Naive thymus-derived CD8-positive, alpha-beta T cell (primary cell): ENCODE measurements at regions not wholly inside any gene's neighbourhood (a gene's known extent, or its start where the extent isn't known, plus 50 kb on each side); places are given as distances from the start of the nearest gene placed in this dataset.
"Not testable (repeated sequence)": the region's sequence is repeated elsewhere in the genome, so short reads cannot be mapped to it uniquely, and the experiment has no call there.

Experiments
- ATAC-seq, 2 donors: fragments of 150-1000 bp; cut with Tn5 transposase in 1 of 2; sonication (Bioruptor Pico), chemical (Tn5 transposase) in 1 of 2; 1 replicate in 1 of 2; 2 replicates in 1 of 2; pipeline ENCODE4 v1.10.0; 2021; ENCODE audit warnings: mild to moderate bottlenecking in 2 of 2, moderate library complexity in 2 of 2
- POLR2A ChIA-PET: fragments of 350-600 bp; sonication (Branson Sonifier 250); formaldehyde crosslinking; loops from one replicate; lab custom pipeline; 2021; ENCODE audit warnings: antibody characterized with exemption; lab: Charles Lee
- DNase-seq, 10 donors: peaks; one replicate each; pipeline versions ENCODE4 v3.0.0 to v3.0.0-alpha.2; 2020 to 2022
- H3K27ac Mint-ChIP-seq, 10 donors: one replicate each; pipeline ENCODE4 v1.8.0; 2020 to 2022; ENCODE audit warnings: mild to moderate bottlenecking in 10 of 10, mixed read lengths in 10 of 10, moderate library complexity in 4 of 10, inconsistent platforms in 1 of 10
- H3K27me3 Mint-ChIP-seq, 5 donors: one replicate each; pipeline ENCODE4 v1.8.0; 2021 to 2022; ENCODE audit warnings: mixed read lengths in 5 of 5
- H3K36me3 Mint-ChIP-seq, 3 donors: one replicate each; pipeline ENCODE4 v1.8.0; 2020 to 2022; ENCODE audit warnings: mixed read lengths in 3 of 3, mild to moderate bottlenecking in 2 of 3, inconsistent platforms in 1 of 3
- H3K4me1 Mint-ChIP-seq, 4 donors: one replicate each; pipeline ENCODE4 v1.8.0; 2021 to 2022; ENCODE audit warnings: mixed read lengths in 4 of 4
- H3K4me3 Mint-ChIP-seq, 10 donors: one replicate each; pipeline ENCODE4 v1.8.0; 2020 to 2022; ENCODE audit warnings: mild to moderate bottlenecking in 10 of 10, mixed read lengths in 10 of 10, moderate library complexity in 6 of 10, inconsistent platforms in 1 of 10
- H3K9me3 Mint-ChIP-seq, 9 donors: one replicate each; pipeline ENCODE4 v1.8.0; 2020 to 2022; ENCODE audit warnings: mixed read lengths in 9 of 9, mild to moderate bottlenecking in 3 of 9, inconsistent platforms in 1 of 9, moderate library complexity in 1 of 9

DNA sequence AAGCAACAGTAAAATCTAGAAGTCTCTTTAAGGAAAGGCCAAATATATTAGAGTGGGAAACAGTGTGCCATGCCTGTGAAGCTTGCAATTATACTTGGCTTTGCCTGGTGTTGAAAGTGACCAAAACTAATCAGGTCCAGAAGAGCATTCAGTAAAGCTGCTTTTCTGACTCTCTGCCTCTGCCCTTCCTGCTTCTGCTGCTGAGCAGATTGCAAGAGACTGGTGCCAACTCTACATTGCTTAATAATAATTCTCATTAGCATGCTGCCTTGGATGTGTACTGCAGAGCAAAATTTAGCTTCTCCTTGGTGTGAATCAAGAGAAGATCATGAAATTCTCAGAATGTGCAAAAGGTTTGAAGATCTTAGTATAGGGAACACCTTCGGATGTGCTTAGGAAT lies 120.4 kb upstream of the RFX3 start:
- H3K9me3 Mint-ChIP-seq, result peaks cover 0 to 2% (median 0%) of the 10 kb centered on the region in 9 donors
- no peaks in the 10 kb centered on the region for H3K27me3 Mint-ChIP-seq
- H3K4me3 Mint-ChIP-seq, result no peak overlapping the region
- peak overlapping the region in 1 of 10 donors; percentile 6 for H3K27ac Mint-ChIP-seq
- no peaks in the 10 kb centered on the region for H3K4me1 Mint-ChIP-seq
- ATAC-seq (no peak), DNase-seq (no peak)
- POLR2A ChIA-PET, result no interaction called here
- no peaks in the 10 kb centered on the region for H3K36me3 Mint-ChIP-seq

DNA sequence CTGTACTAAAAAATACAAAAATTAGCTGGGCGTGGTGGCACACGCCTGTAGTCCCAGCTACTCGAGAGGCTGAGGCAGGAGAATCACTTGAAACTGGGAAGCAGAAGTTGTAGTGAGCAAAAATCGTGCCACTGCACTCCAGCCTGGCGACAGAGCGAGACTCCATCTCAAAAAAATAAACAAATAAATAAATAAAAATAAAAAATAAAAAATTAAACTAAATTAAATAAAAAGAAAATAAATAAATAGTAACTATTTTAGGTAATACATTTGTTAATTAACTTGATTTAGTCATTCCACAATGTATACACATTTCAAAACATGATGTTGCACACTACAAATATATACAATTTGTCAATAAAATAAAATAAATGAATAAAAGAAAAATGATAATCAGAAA lies 116.3 kb upstream of the RFX3 start:
- H3K27me3 Mint-ChIP-seq, H3K27ac Mint-ChIP-seq, H3K4me3 Mint-ChIP-seq, H3K4me1 Mint-ChIP-seq, DNase-seq, ATAC-seq, H3K9me3 Mint-ChIP-seq, POLR2A ChIA-PET: not testable (repeated sequence)
- peaks cover 0 to 11% (median 5%) of the 10 kb centered on the region in 3 donors for H3K36me3 Mint-ChIP-seq

DNA sequence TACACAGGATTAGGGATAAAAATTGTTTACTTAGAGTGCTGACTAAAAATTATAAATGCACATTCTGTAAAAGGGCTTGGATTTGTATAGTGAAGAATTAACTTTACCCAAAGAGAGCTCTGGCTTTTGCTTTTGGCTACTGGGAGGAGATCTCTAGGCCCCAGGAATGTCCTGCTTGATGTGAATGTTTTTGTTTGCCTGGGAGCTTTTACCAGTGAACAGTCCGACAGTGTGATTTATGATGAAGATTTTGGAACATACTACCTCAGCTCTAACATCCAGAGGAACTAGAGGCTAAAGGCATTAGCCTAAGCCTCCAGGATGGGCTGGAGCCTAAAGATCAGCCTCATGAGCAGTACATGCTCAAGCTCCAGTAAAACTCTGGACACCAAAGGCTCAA lies 103.7 kb upstream of the RFX3 start:
- peaks cover 0 to 19% (median 11%) of the 10 kb centered on the region in 9 donors for H3K9me3 Mint-ChIP-seq
- no peaks in the 10 kb centered on the region for H3K27me3 Mint-ChIP-seq
- POLR2A ChIA-PET, result no interaction called here
- H3K4me1 Mint-ChIP-seq, result no peaks in the 10 kb centered on the region
- ATAC-seq, result no peak
- no peak overlapping the region for H3K4me3 Mint-ChIP-seq
- H3K27ac Mint-ChIP-seq, result no peak overlapping the region
- peaks cover 9 to 30% (median 16%) of the 10 kb centered on the region in 3 donors for H3K36me3 Mint-ChIP-seq
- DNase-seq, result no peak

DNA sequence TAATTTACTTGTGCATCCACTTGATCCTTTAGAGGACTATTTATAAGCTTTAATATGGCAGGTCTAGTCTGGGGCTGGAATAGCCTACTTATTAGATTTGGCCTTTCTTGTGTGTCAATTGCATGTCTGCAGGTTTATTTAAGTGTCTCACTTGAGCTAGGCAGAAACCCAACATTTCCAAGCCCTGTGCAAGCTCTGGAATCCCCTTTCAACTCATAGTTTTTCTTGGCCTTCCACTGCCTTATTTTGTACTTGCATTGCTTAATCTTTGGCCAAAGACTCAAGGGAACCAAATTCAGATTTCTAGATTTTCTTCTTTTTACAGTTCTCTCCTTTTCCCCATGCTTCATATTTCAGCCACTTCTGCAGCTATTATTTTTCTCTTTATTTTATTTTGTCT lies 102.4 kb upstream of the RFX3 start:
- ATAC-seq (no peak), DNase-seq (no peak)
- Mint-ChIP-seq H3K27ac (no peak overlapping the region), H3K4me3 (no peak overlapping the region), H3K27me3 (no peaks in the 10 kb centered on the region), H3K36me3 (peaks cover 11 to 33% (median 16%) of the 10 kb centered on the region in 3 donors), H3K4me1 (no peaks in the 10 kb centered on the region), H3K9me3 (peaks cover 0 to 19% (median 11%) of the 10 kb centered on the region in 9 donors)
- POLR2A ChIA-PET, result no interaction called here

DNA sequence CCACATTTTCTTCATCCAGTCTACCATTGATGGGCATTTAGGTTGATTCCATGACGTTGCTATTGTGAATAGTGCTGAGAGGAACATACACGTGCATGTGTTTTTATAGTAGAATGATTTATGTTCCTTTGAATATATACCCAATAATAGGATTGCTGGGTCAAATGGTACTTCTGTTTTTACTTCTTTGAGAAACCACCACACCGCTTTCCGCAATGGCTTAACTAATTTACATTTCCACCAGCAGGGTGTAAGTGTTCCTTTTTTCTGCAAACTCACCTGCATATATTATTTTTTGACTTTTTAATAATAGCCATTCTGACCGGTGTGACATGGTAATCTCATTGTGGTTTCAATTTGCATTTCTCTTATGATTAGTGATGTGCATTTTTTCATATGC lies 82.2 kb upstream of the RFX3 start:
- no peaks in the 10 kb centered on the region for H3K4me1 Mint-ChIP-seq
- no peaks in the 10 kb centered on the region for H3K27me3 Mint-ChIP-seq
- ATAC-seq (no peak), DNase-seq (no peak)
- POLR2A ChIA-PET, result no interaction called here
- no peak overlapping the region for H3K27ac Mint-ChIP-seq
- no peak overlapping the region for H3K4me3 Mint-ChIP-seq
- H3K9me3 Mint-ChIP-seq, result peaks cover 0 to 9% (median 0%) of the 10 kb centered on the region in 9 donors
- H3K36me3 Mint-ChIP-seq, result peaks cover 5 to 20% (median 8%) of the 10 kb centered on the region in 3 donors

DNA sequence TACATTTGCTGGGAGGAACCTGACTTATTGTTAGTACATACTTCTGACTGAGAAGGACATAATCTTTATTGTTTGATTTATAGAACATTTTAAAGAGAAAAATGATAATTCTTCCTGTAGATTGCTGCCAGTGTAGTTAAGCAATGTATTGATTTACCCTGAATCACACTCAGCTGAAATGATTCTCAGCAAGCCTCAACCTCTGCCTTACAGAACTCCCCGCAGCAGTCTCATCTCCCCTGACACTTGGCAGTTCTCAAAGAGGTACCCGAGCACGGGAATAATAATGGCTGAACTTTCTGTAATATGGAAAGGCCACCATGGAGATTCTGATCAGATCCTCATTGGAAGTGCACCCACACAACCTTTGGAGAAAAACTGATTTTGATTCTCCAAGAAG lies 74.9 kb upstream of the RFX3 start:
- DNase-seq, result no peak
- Mint-ChIP-seq H3K36me3 (no peaks in the 10 kb centered on the region), H3K27me3 (no peaks in the 10 kb centered on the region), H3K4me3 (no peak overlapping the region), H3K4me1 (no peaks in the 10 kb centered on the region), H3K27ac (no peak overlapping the region), H3K9me3 (no peaks in the 10 kb centered on the region)
- POLR2A ChIA-PET, result no interaction called here
- no peak for ATAC-seq

DNA sequence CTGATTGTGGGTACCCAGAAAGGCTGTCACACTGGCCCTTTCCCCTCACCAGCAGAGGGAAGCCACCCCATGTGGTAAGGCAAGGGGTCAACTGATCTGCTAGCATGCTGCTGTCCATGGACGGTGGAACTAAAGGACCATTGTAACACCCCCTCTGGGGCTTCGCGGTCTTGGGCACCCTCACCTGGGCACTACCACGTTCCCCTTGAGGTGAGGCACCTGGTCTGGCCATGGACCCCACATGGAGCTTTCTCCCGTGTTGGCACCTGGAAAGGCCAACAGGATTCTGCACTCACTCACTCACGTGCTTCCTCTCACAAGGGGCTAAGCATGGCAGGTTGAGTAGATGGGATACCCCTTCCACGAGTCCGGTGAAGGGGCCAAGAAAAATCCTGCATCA lies 72.0 kb upstream of the RFX3 start:
- H3K4me1 Mint-ChIP-seq, result no peaks in the 10 kb centered on the region
- H3K9me3 Mint-ChIP-seq, result no peaks in the 10 kb centered on the region
- ATAC-seq, result no peak
- no peak overlapping the region for H3K27ac Mint-ChIP-seq
- DNase-seq, result peak in 1 of 10 donors; percentile 52
- H3K27me3 Mint-ChIP-seq, result no peaks in the 10 kb centered on the region
- H3K4me3 Mint-ChIP-seq, result no peak overlapping the region
- H3K36me3 Mint-ChIP-seq, result peaks cover 0 to 7% (median under 1%) of the 10 kb centered on the region in 3 donors
- POLR2A ChIA-PET, result no interaction called here

DNA sequence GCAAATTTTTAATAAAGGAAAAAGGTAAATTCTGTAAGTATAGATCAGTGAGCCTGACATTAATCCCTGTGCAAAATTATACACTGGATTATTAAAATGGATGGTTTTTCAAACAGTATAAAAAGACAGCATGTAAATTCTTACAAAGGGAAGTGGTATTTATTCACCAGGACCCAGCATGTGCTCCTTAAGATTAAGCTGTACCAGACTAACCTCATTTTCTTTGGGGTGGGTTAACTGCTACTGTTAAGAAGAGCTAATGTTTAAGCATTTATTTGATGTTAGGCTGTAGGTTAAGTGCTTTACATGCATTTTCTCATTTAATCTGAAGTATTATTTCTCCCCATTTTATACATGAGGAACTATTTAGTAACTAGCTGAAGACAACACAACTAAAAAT lies 60.3 kb upstream of the RFX3 start:
- peaks cover 6 to 71% (median 28%) of the 10 kb centered on the region in 3 donors for H3K36me3 Mint-ChIP-seq
- peaks cover 36 to 80% (median 55%) of the 10 kb centered on the region in 9 donors for H3K9me3 Mint-ChIP-seq
- H3K4me1 Mint-ChIP-seq, result peaks cover 0 to 6% (median 5%) of the 10 kb centered on the region in 4 donors
- peak overlapping the region in 3 of 10 donors; percentile 5 to 54 (median 43) for H3K4me3 Mint-ChIP-seq
- ATAC-seq (no peak), DNase-seq (no peak)
- peak overlapping the region in 7 of 10 donors; percentile 12 to 81 (median 70) for H3K27ac Mint-ChIP-seq
- POLR2A ChIA-PET, result interaction anchor here (1.3 kb wide), 1 partner anchor 59 kb away, joined by 5 read pairs; no protein-coding TSS in a partner anchor
- H3K27me3 Mint-ChIP-seq, result peaks cover 0 to 1% (median 0%) of the 10 kb centered on the region in 5 donors

DNA sequence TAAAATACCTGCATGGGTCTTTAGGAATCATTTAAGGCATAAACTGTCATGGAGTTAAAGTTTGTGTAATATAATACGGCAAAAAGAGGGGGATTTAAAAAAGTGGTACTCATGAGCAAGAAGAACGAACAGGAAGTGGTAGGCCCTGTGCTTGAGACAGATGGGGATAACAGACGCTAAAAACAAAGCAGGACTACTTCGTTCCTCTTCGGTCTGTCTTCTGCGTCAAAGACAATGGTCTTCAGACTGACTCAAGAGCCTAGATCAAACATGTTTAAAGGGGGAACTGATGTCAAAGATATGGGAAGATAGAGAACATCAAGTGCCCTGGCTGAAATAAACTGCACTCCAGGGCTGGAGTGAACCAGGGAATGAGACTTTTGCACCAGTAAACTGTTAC lies 59.8 kb upstream of the RFX3 start:
- ATAC-seq, result peak; percentile 35 to 56
- Mint-ChIP-seq H3K9me3 (peaks cover 34 to 80% (median 54%) of the 10 kb centered on the region in 9 donors), H3K4me3 (peak overlapping the region in 7 of 10 donors; percentile 2 to 60 (median 43)), H3K36me3 (peaks cover 6 to 70% (median 28%) of the 10 kb centered on the region in 3 donors), H3K4me1 (peaks cover 0 to 6% (median 5%) of the 10 kb centered on the region in 4 donors), H3K27me3 (no peaks in the 10 kb centered on the region), H3K27ac (peak overlapping the region in 8 of 10 donors; percentile 12 to 81 (median 70))
- POLR2A ChIA-PET, result interaction anchor here (1.3 kb wide), 1 partner anchor 59 kb away, joined by 5 read pairs; no protein-coding TSS in a partner anchor
- peak in 1 of 10 donors; percentile 6 for DNase-seq

DNA sequence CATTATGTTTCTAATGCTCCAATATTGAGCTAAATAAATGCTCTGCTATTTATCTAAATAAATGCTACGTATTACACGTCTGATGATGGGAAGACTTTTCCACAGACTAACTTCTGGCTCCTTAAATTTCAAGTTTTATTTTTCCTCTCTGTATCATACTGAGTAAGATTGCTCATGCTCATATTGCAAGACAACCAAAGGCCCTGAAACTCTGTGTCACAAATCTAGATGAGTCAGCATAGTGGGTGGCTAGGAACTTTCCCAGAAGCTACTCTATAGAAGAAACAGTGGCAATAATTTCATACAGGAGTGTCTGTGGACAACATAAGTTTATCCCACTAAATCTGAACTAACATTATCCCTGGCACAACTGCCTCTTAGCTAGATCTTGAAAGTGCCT lies 53.0 kb upstream of the RFX3 start:
- Mint-ChIP-seq H3K9me3 (peaks cover 17 to 56% (median 40%) of the 10 kb centered on the region in 9 donors), H3K4me1 (peaks cover 0 to 7% (median 0%) of the 10 kb centered on the region in 4 donors), H3K4me3 (no peak overlapping the region), H3K27ac (no peak overlapping the region), H3K36me3 (peaks cover 14 to 46% (median 37%) of the 10 kb centered on the region in 3 donors), H3K27me3 (no peaks in the 10 kb centered on the region)
- DNase-seq (no peak), ATAC-seq (no peak)
- POLR2A ChIA-PET, result no interaction called here

DNA sequence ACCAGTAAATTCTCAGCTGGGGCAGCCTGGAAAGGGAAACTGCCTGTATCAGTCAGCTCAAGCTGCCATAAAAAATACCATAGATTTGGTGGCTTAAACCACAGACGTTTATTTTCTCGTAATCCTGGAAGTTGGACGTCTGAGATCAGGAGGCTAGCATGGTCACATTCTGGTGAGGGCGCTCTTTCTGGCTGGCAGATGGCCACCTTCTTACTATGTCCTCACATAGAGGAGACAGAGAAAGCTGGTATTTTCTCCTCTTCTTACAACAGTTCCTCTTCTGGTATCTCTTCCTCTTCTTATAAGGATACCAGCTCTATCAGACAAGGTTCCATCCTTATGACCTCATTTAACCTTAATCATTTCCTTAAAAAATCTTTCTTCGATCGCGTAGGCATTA lies 50.5 kb upstream of the RFX3 start:
- no peak for ATAC-seq
- Mint-ChIP-seq H3K27ac (no peak overlapping the region), H3K4me3 (no peak overlapping the region), H3K9me3 (peaks cover 9 to 32% (median 20%) of the 10 kb centered on the region in 9 donors), H3K36me3 (peaks cover 13 to 30% (median 23%) of the 10 kb centered on the region in 3 donors), H3K27me3 (no peaks in the 10 kb centered on the region), H3K4me1 (peaks cover 0 to 7% (median 0%) of the 10 kb centered on the region in 4 donors)
- POLR2A ChIA-PET, result interaction anchor here (0.6 kb wide), 1 partner anchor 317 kb away, joined by 3 read pairs; no protein-coding TSS in a partner anchor
- no peak for DNase-seq

DNA sequence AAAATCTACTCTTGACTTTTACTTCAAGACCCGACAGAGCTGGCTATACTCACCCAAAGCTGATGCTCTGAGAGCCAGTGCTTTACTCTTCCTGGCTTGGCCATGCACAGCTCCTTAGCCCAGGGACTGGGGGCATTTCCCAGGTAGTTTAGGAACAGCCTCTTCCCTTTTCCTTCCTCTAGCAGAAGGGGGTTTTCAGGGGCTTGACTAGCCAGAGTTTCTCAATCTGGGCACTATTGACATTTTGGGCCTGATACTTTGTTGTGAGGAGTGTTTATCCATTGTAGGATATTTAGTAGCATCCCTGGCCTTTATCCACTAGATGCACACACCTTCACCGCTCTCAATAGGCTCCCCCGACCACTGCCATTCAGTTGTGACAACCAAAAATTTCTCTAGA lies 50.0 kb upstream of the RFX3 start:
- H3K4me3 Mint-ChIP-seq, result no peak overlapping the region
- POLR2A ChIA-PET, result interaction anchor here (0.6 kb wide), 1 partner anchor 316 kb away, joined by 3 read pairs; no protein-coding TSS in a partner anchor
- no peak for ATAC-seq

More for the DNA sequence above, 50.0 kb upstream of the RFX3 start:
- peaks cover 0 to 7% (median under 1%) of the 10 kb centered on the region in 4 donors for H3K4me1 Mint-ChIP-seq
- no peak for DNase-seq
- peaks cover 9 to 28% (median 18%) of the 10 kb centered on the region in 3 donors for H3K36me3 Mint-ChIP-seq
- H3K27me3 Mint-ChIP-seq, result no peaks in the 10 kb centered on the region
- H3K27ac Mint-ChIP-seq, result no peak overlapping the region
- H3K9me3 Mint-ChIP-seq, result peaks cover 5 to 27% (median 16%) of the 10 kb centered on the region in 9 donors
